HepG2 (cell line): ENCODE measurements at regions not wholly inside any gene's neighbourhood (a gene's known extent, or its start where the extent isn't known, plus 50 kb on each side); places are given as distances from the start of the nearest gene placed in this dataset.

Source experiments
- ATAC-seq: fragments of 200-7000 bp; cut with Tn5 transposase; 3 replicates; pipeline ENCODE4 v1.9.1; 2020; ENCODE audit warnings: mild to moderate bottlenecking, moderate library complexity
- BruUV-seq: library from RNA; stranded (reverse); fragments of 400-500 nt; replicated peaks from 2 replicates; lab custom pipeline; 2021; lab: Mats Ljungman, UMichigan
- CTCF ChIA-PET: fragments of 300-600 bp; formaldehyde crosslinking; extraction: SDS; loops from one replicate; lab custom pipeline; 2021; ENCODE audit warnings: low total read pairs, inconsistent platforms, low intra/inter-chr PET ratio; lab: Yijun Ruan, JAX
- POLR2A ChIA-PET: fragments of 350-600 bp; sonication (Branson Sonifier 250); formaldehyde crosslinking; loops from one replicate; lab custom pipeline; 2020; ENCODE audit warnings: antibody characterized with exemption, inconsistent platforms; lab: Yijun Ruan, JAX
- DNase-seq: peaks from one replicate; pipeline ENCODE4 v3.0.0-alpha.2; 2015; ENCODE audit warnings: low spot score
- FAIRE-seq: peaks from 3 replicates; lab custom pipeline; 2011; peaks lifted over from hg19 to GRCh38; lab: Jason Lieb, UNC
- H2AFZ ChIP-seq: one replicate; pipeline ENCODE4 v1.6.1; 2011; ENCODE audit warnings: low read length, inconsistent platforms
- H3K27ac ChIP-seq: fragments of 300-600 bp; 3 replicates; pipeline ENCODE4 v1.8.0; 2011; ENCODE audit warnings: mixed run types, mild to moderate bottlenecking, mixed read lengths, low read length, inconsistent platforms; ENCODE audit not compliant: insufficient read depth; ENCODE audit errors: extremely low read length
- H3K27me3 ChIP-seq, 2 experiments: fragments of 200-600 bp in 1 of 2; 2 replicates in 1 of 2; 3 replicates in 1 of 2; pipeline versions ENCODE4 v1.6.0 to v1.8.0; 2011; ENCODE audit warnings: low read length in 2 of 2, mild to moderate bottlenecking in 2 of 2, moderate library complexity in 2 of 2, inconsistent platforms in 1 of 2; ENCODE audit not compliant: insufficient read depth in 2 of 2, control insufficient read depth in 1 of 2
- H3K36me3 ChIP-seq, 2 experiments: fragments of 200-600 bp in 1 of 2; replicated peaks in 1 of 2; 2 replicates in 1 of 2; 3 replicates in 1 of 2; pipeline versions ENCODE4 v1.5.1 to v1.8.0; 2011; ENCODE audit warnings: low read length in 2 of 2, inconsistent platforms in 1 of 2; ENCODE audit not compliant: insufficient read depth in 2 of 2, control insufficient read depth in 1 of 2
- H3K4me1 ChIP-seq: 2 replicates; pipeline ENCODE4 v1.5.1; 2012; ENCODE audit warnings: low read length, inconsistent platforms; ENCODE audit not compliant: insufficient read depth
- H3K4me2 ChIP-seq: 2 replicates; pipeline ENCODE4 v1.6.0; 2011; ENCODE audit warnings: low read depth, low read length, inconsistent platforms
- H3K4me3 ChIP-seq, 3 experiments: fragments of 200-600 bp in 1 of 3; sonication (generic), shearing (Covaris generic) in 1 of 3; replicated peaks in 1 of 3; 2 replicates each; pipeline ENCODE4 v1.5.1; 2011 to 2016; ENCODE audit warnings: low read length in 3 of 3, inconsistent platforms in 2 of 3, low read depth in 2 of 3, mild to moderate bottlenecking in 2 of 3, control low read depth in 1 of 3, mixed read lengths in 1 of 3; ENCODE audit not compliant: insufficient read depth in 1 of 3
- H3K79me2 ChIP-seq: one replicate; pipeline ENCODE4 v1.6.1; 2011; ENCODE audit warnings: low read length, inconsistent platforms; ENCODE audit not compliant: insufficient read depth
- H3K9ac ChIP-seq: 2 replicates; pipeline ENCODE4 v1.6.0; 2011; ENCODE audit warnings: mild to moderate bottlenecking, low read depth, low read length, inconsistent platforms; ENCODE audit not compliant: insufficient read depth
- H3K9me3 ChIP-seq: 2 replicates; pipeline ENCODE4 v1.5.1; 2012; ENCODE audit warnings: mild to moderate bottlenecking, low read length
- H4K20me1 ChIP-seq: 2 replicates; pipeline ENCODE4 v1.6.0; 2011; ENCODE audit warnings: inconsistent platforms, mild to moderate bottlenecking, low read length, moderate library complexity; ENCODE audit not compliant: insufficient read depth
- ATF7 ChIP-seq, 2 experiments: fragments of 450-650 bp in 1 of 2; sonication (generic) in 1 of 2; formaldehyde crosslinking in 1 of 2; IDR thresholded peaks; 2 replicates each; pipeline versions ENCODE4 v1.4.0 to v1.6.1; 2016 to 2020; ENCODE audit warnings: antibody characterized with exemption in 1 of 2, mild to moderate bottlenecking in 1 of 2, missing genetic modification reagents in 1 of 2
- CBX5 ChIP-seq: sonication (generic); formaldehyde crosslinking; IDR thresholded peaks from 2 replicates; pipeline ENCODE4 v1.4.0; 2020; ENCODE audit warnings: missing genetic modification reagents, borderline replicate concordance
- IRF1 ChIP-seq: sonication (generic); formaldehyde crosslinking; IDR thresholded peaks from 2 replicates; pipeline ENCODE4 v1.4.0; 2020; ENCODE audit warnings: low read depth, mild to moderate bottlenecking, missing genetic modification reagents
- LCORL ChIP-seq, 2 experiments: fragments of 450-650 bp in 1 of 2; sonication (generic) in 1 of 2; formaldehyde crosslinking in 1 of 2; IDR thresholded peaks; 2 replicates each; pipeline versions ENCODE4 v1.5.0 to v1.6.1; 2017 to 2020; ENCODE audit warnings: antibody characterized with exemption in 1 of 2, missing genetic modification reagents in 1 of 2
- PCBP2 ChIP-seq: fragments of 200-400 bp; formaldehyde crosslinking; optimal IDR thresholded peaks from 2 replicates; pipeline ENCODE3; 2018; ENCODE audit warnings: low read length, low read depth; ENCODE audit not compliant: poor library complexity, severe bottlenecking
- RBM22 ChIP-seq: fragments of 200-400 bp; formaldehyde crosslinking; optimal IDR thresholded peaks from 2 replicates; pipeline ENCODE3; 2017; ENCODE audit warnings: mild to moderate bottlenecking, low read length, moderate library complexity
- SMYD3 ChIP-seq: sonication (generic); formaldehyde crosslinking; IDR thresholded peaks from 2 replicates; pipeline ENCODE4 v1.8.1; 2023; ENCODE audit warnings: mild to moderate bottlenecking, missing genetic modification reagents
- SOX13 ChIP-seq, 3 experiments: fragments of 450-650 bp in 1 of 3; sonication (generic) in 1 of 3; formaldehyde crosslinking in 1 of 3; IDR thresholded peaks in 2 of 3; conservative IDR thresholded peaks in 1 of 3; 2 replicates each; pipeline versions ENCODE4 v1.5.0 to v1.6.1; 2016 to 2020; ENCODE audit warnings: antibody characterized with exemption in 1 of 3, mild to moderate bottlenecking in 1 of 3, missing compliant biosample characterization in 1 of 3, missing genetic modification reagents in 1 of 3, moderate library complexity in 1 of 3
- ZNF143 ChIP-seq: sonication (generic); formaldehyde crosslinking; IDR thresholded peaks from 2 replicates; pipeline ENCODE4 v1.4.0; 2020; ENCODE audit warnings: missing genetic modification reagents
- WGBS: methylation state at CpG from one replicate; pipeline ENCODE4 v1.1.6; 2017; ENCODE audit warnings: low lambda C conversion rate; 5-methylcytosine and 5-hydroxymethylcytosine counted together
- in situ Hi-C: cut with HindIII; loops from 2 replicates; pipeline ENCODE4 v1.10.0; 2017; ENCODE audit warnings: low pct_unique_long_range_greater_than_20kb; ENCODE audit not compliant: extremely low pct_ligation_motif_present
- intact Hi-C: fragments of 100-400 bp; cut with micrococcal nuclease; formaldehyde crosslinking; loops from one replicate; pipeline ENCODE4 v1.10.0; 2022; ENCODE audit not compliant: unreplicated experiment

- Histone ChIP-seq H3K27ac (no peak overlapping the region), H3K4me2 (no peak overlapping the region), H3K4me3 (no peak overlapping the region), H3K79me2 (no peaks in the 10 kb centered on the region), H3K9ac (no peak overlapping the region), H3K4me1 (no peaks in the 10 kb centered on the region), H4K20me1 (no peaks in the 10 kb centered on the region), H3K9me3 (no peaks in the 10 kb centered on the region), H3K36me3 (no peaks in the 10 kb centered on the region), H2AFZ (no peak overlapping the region), H3K27me3 (peaks cover 0 to 7% of the 10 kb centered on the region in 2 experiments; a peak in 1 of 5 replicates)
- ChIA-PET POLR2A (no interaction called here), CTCF (no interaction called here)
- FAIRE-seq (no peak), ATAC-seq (no peak), DNase-seq (no peak)
- TF ChIP-seq ATF7 (IDR thresholded peaks at IDR 0.05) (peak; percentile 57; the same call in 1 of the 2 replicates), ATF7 (CRISPR knock-in tag; IDR thresholded peaks at IDR 0.05) (no peak), LCORL (IDR thresholded peaks at IDR 0.05) (no peak), LCORL (CRISPR knock-in tag; IDR thresholded peaks at IDR 0.05) (no peak), SMYD3 (CRISPR knock-in tag) (no peak), IRF1 (CRISPR knock-in tag) (no peak), SOX13 (IDR thresholded peaks at IDR 0.05) (no peak), SOX13 (CRISPR knock-in tag; conservative IDR thresholded peaks at IDR 0.05 in 1 of 2, IDR thresholded peaks at IDR 0.05 in 1 of 2) (no peak)
- in situ Hi-C loops, result loop anchor here (10.0 kb wide), 1 partner anchor 215 kb away; no protein-coding TSS in a partner anchor
- BruUV-seq, result no TSS peak
- intact Hi-C loops, result no loop called here
Observed at GRCh38 chr10:27440021-27440420, 64.1 kb upstream of the RAB18 start.

- no peaks in the 10 kb centered on the region for H4K20me1 ChIP-seq
- H3K4me1 ChIP-seq, result no peaks in the 10 kb centered on the region
- ATAC-seq, result no peak
- peaks cover 0 to 7% of the 10 kb centered on the region in 2 experiments; a peak in 1 of 5 replicates for H3K27me3 ChIP-seq
- no peak overlapping the region for H2AFZ ChIP-seq
- H3K4me2 ChIP-seq, result no peak overlapping the region
- FAIRE-seq, result no peak
- intact Hi-C loops (no loop called here), in situ Hi-C loops (no loop called here)
- ChIA-PET CTCF (no interaction called here), POLR2A (no interaction called here)
- DNase-seq, result no peak
- no peaks in the 10 kb centered on the region for H3K9me3 ChIP-seq
- no peak overlapping the region for H3K9ac ChIP-seq
- H3K27ac ChIP-seq, result no peak overlapping the region
- H3K4me3 ChIP-seq, result no peak overlapping the region
- H3K36me3 ChIP-seq, result no peaks in the 10 kb centered on the region
- WGBS, result 48% methylated on average over 1 of the region's 1 CpG
- TF ChIP-seq ZNF143 (CRISPR knock-in tag), result no peak
- no peak for TF ChIP-seq RBM22
- no peak for TF ChIP-seq PCBP2
- no peak for TF ChIP-seq CBX5 (CRISPR knock-in tag)
- H3K79me2 ChIP-seq, result no peaks in the 10 kb centered on the region
- no TSS peak for BruUV-seq
Observed at GRCh38 chr10:27439101-27439500, 65.0 kb upstream of the RAB18 start.
